Hematopoietic multipotent progenitor cell treated with erythropoietin and hydrocortisone succinate and interleukin-3 and kit ligand, for 6 days (in vitro differentiated cells): ENCODE measurements at regions not wholly inside any gene's neighbourhood (a gene's known extent, or its start where the extent isn't known, plus 50 kb on each side); places are given as distances from the start of the nearest gene placed in this dataset.
A peak's percentile ranks its signal among the peaks of the same experiment; 100 is the strongest.

ENCODE experiments used
- DNase-seq: peaks from one replicate; pipeline ENCODE4 v3.0.0-alpha.2; 2015

DNA sequence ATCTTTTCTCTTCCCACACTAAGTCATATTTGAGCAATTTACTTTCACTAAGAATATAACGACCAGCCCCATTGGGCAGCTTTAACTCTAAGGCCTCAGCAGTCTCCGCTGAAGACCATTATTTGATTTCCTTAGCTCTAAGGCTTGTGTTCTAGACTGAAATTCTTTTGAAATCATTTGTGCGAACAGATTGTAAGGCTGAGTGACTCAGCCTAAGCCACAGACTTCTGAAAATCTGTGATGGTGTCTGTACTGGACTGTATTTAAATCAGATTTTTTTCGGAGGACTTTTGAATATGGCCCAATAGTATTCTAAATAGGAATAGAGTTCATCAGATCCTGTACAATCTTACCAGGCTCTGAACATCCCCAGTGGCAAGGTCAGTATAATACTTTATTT is 150.3 kb upstream of the TECRL start:
- DNase-seq: no peak

DNA sequence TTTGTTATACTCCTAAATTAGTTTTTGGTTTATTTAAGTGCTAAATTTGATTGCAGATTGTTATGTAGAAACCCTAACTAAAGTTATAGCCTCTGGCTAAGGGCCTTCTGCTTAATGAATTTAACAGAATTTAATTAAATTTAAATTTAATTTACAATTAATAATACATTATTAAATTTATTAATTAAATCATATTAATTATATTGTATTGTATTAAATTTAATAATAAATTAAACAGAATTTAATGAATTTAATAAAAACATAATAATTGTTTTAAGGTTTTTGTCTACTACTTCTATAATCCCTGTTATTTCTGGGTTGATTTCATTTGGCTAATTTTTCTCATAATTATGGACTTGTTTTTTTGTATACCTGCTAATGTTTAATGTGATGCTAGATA is 141.9 kb upstream of the TECRL start:
- DNase-seq: no peak

DNA sequence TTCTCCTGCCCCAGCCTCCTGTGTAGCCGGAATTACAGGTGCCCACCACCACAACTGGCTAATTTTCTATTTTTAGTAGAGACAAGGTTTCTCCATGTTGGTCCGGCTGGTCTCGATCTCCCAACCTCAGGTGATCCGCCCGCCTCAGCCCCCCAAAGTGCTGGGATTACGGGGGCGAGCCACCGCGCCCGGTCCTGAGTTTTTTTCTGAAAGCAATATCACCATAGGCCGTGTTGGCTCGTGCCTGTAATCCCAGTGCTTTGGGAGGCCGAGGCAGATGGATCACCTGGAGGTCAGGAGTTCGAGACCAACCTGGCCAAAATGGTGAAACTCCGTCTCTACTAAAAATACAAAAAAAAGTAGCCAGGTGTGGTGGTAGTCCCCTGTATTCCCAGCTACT is 136.3 kb upstream of the TECRL start:
- DNase-seq: no peak

DNA sequence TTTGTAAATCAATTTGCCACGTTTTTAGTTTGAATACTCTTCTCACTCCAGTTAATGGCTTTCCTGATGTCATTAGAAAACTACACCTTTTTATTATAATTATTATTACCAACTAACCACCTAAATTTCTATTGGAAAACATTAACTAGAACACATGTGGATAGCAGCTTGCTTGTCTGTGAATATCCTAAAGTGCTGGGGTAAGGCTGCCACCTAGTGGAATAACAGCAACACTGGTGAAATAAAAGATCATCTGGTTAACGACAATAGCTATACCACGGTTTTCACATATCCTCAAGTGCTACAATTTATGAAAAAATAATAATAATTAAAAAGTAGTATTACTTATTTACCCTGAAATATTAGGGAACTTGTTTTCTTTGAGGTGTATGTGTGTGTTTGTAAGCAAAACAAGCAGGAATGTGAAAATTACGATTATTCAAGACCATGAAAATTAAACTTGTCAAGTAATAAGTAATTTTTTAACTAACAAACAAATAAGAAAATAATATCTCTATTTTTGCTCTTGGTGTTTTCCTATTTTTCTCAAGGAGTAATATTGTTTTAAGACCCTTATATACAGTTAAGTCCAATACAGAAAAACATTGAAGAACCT is 130.1 kb upstream of the TECRL start:
- peak; percentile 76 for DNase-seq

DNA sequence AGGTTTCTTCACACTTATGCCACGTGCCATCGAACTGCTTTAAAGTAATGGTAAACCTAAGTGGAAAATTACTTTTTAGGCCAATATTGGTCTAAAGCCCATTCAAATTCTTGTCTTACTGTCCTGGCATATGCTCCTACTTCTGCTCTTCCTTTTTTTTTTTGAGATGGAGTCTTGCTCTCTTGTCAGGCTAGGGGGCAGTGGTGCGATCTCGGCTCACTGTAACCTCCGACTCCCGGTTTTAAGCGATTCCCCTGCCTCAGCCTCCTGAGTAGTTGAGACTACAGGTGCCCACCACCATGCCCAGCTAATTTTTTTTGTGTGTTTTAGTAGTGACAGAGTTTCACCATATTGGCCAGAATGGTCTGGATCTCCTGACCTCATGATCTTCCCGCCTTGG is 129.0 kb upstream of the TECRL start:
- DNase-seq: peak; percentile 5

DNA sequence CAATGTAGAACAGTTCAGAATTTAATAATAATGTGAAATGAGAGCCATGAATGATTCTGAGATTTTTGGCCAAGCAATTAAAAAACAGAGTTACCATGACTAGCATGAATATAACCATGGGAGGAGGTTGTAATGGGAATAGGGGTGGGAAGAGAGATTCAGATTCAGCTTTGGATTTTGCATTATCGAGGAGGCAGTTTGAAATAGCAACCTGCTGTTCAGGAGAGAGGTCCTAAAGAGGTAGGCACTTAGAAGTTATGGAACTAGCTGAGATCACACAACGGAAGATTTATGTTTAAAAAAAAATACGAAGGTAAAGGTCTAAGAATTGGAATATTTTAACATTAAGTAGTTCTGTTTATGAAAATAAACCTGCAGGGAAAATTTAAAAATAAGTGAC is 124.4 kb upstream of the TECRL start:
- no peak for DNase-seq

DNA sequence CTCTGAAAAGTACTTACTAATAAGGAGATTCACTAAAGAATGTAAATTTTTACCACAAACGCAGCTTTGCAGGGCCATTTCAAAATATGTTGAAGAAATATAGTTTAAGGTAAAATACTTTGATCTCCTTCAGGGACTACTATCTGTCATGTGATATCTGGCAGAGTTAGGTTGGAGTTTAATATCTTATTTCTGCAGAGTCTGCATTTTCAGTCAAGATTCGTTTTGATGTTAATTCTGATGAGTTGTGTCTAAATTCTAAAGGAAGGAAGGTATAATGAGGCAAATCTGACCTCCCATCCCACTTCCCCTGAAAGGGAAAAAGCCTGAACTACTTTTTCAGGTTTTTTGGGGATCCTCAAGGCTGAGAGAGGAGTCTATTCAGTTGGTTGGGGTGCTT is 123.9 kb upstream of the TECRL start:
- no peak for DNase-seq

DNA sequence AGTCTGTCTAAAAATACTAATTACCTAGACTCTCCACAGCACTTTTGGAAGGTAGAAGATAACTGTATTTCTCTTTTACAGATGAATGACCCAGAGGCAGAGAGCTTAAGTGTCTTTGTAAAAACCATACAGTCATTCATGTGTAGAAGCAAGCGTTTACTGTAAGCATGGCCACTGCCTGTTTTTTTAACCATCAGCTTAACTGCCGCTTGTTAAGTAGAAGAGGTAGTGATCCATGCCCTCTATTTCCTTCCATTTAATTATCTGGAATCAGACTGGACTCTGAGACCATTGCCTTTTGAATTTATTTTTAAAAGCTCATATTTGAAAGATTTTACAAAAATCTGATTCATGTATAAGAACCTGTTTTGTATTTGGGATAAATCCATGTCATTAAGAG is 111.2 kb upstream of the TECRL start:
- DNase-seq: no peak

DNA sequence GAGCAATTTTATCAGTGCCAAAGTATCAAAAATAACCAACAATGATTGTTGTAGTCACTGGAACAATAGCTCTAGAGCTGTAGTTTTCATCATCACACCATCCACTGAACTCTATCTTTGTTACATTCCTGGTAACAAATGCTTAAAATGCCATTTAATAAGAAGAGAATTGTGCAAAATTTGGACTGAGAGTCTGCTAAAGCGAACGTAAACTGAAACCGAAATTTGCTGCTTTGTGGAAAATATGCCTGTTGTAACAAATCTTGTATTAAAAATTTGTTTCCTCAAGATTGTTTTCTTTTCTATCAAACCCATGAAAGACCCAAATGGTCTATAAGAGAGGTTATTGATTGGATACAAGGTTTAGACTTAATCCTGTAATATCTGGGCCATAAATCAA is 109.3 kb upstream of the TECRL start:
- no peak for DNase-seq

DNA sequence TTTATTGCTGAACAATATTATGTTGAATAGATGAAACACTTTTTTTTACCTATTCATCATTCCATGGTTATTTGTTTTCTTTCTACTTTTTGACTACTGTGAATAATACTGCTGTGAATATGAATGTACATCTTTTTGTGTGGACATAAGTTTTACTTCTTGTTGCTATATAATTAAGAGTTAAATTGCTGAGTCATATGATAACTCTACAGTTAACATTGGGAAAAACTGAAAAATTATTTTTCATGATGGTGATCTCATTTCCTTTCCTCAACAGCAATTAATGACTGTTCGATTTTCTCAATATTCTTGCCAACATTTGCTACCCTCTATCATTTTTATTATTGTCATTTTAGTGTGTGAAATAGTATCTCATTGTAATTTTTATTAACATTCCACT is 106.9 kb upstream of the TECRL start:
- DNase-seq: no peak

DNA sequence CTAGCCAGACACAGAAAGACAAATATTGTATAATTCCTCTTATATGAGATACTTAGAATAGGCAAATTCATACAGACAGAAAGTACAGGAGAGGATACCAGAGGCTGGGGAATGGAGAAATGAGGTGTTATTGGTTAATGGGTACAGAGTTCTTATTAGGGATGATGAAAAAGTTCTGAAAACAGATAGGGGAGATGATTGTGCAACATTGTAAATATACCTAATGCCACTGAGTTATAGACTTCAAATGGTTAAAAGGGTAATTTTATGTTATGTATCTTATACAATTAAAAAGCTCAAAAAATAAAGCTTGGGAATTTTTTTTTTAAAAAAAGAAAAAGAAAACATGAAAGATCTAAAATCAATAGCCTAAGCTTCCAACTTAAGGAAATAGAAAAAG is 98.8 kb upstream of the TECRL start:
- DNase-seq: no peak

DNA sequence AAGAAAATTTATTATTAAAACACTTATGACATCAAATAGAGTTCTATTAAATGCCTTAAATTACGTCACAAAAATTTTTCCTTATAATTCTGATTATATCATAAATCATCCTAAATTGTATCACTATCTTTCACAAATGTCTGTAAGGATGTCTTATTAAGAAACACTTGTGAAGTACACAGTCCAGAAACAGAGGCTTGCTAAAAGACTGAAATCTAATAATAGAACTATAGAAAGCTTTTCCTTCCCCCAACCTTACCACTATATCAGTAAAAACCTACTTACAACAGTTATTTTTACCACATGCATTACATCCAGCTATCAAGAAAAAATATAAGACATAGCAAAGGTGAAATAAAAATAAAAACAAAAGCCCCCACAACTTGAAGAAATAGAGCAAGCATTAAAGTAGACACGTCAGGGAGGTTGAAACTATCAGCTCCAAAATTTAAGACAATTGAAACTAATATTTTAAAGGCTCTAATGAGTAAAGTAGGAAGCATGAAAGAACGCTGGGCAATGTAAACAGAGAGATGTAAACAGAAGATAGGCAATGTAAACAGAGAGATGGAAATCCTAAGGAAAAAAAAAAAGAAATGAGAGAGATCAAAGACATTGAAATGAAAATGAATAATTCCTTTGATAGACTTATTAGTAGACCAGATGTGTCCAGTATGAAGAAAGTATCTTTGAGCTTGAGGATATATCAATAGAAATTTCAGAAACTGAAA is 94.9 kb upstream of the TECRL start:
- no peak for DNase-seq

DNA sequence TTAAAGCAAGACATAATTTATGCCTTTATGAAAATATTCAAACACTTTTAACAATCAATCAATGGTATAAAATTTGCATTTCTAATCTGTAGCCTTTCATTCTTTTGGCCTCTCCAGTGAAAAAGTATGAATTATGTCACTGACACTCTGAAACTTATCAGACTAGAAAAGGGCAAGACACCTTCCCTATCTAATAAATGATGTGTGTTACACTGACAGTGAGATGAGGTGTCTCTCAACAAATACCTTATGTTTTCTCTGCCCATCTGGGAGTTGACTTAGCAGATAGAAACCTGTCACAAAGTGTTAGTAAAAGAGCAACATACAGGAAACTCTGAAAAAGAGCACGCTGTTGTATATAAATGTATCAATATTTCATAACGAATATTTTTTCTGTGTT is 94.2 kb upstream of the TECRL start:
- DNase-seq: no peak

DNA sequence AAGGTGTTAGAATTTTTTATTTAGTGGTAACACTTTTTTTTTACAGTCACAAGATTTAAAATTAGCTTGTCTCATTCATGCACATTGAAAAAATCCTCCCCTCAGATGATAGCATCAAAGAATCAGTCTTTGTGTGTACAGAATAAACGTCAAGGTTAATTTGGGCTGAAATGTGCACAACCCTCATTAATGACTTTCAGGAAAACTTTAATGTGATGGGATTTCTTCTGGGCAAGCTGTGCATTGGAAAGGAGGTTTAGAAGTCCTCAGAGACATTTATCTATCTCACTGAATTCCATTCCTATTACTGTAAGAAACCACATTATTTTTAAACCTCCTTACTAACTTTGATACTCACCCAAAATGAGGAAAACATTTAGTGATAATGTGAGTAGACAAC is 88.2 kb upstream of the TECRL start:
- DNase-seq: no peak

DNA sequence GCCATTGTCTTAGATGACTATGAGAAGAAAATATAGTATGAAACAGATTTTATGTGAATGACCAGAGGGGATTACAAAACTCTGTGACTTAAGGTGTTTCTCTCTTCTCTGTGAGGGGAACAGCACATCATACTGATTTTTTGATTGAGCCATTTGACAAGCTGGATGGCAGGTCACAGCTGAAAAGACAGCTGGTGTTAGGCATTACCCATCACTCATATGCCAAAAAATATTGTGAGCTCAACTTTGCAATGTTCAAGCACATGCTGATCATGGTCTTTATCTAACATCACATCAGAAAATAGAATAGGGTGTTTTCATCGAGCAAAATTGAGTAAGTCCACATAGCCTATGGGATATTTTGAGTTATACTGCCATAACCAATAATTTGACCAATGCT is 86.7 kb upstream of the TECRL start:
- no peak for DNase-seq

DNA sequence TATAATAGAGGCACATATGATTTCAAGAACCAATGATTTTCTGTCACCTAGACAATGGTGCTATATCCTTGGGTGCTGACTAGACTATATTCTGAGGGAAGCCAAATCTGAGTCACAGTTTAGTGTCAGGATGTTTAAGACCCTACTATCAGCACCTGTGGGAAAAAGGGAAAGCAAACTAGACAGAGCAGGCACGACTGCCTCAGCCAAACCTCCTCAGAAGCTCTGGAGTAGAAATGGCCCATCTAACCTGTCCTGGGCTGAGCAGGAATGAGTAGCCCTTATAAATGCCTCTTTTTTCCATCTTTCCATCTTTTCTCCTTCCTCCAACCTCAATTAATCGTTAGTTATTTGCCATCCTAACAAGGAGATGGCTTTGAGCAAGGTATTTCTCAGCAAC is 80.4 kb upstream of the TECRL start:
- no peak for DNase-seq

DNA sequence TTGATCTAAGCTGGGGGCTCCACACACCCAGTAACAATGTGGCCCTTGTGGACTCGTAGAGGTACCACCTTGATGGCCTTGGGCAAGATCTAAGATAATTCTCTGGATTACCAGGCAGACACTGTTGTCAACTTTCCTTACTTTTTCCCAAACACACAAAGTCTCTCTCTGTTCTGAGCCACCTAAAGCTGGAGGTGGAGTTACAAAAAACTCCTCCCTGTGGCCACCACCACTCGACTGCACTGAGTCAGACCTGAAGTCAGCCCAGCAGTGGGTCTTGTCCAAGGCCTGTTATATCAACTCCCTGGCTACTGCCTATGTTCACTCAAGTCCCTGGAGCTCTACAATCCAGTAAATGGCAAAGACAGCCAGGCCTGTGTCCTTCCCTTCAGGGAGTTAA is 70.1 kb upstream of the TECRL start:
- DNase-seq: no peak

DNA sequence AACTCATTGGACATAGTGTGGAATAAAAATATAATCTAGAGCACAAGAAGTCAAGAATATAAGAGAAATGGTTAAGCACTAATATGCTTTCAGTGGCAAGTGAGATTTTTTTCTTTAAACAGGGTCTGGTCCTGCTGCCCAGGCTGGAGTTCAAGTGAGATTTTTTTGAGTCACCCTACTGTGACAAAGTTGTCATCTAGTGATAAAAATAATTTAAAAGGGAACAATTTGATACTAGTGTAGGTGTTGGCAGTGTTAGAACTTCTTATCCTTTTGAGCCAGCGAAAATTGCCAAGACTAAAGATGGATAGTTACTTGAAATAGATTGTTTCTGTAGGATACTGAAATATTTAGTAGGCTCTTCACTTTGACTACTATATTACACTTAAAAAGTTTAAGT is 67.9 kb upstream of the TECRL start:
- no peak for DNase-seq

DNA sequence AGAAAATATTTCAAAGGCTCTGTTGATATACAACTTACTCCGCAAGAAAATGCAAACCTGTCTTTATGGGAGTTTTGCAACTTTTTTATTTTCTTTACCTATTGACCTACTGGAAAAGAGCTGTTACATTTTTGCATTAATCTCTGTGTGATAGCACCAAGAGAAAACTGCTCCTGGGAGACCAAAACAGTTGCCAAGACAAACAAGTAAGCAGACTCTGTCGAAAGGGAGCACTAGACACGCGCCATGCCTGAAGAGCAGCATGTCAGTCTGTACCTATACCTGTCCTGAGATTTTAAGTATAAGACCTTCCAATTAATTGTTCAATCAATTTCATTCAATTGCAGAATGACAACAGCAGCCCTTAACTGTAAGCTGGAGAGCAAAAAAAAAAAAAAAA is 56.0 kb upstream of the TECRL start:
- DNase-seq: no peak

DNA sequence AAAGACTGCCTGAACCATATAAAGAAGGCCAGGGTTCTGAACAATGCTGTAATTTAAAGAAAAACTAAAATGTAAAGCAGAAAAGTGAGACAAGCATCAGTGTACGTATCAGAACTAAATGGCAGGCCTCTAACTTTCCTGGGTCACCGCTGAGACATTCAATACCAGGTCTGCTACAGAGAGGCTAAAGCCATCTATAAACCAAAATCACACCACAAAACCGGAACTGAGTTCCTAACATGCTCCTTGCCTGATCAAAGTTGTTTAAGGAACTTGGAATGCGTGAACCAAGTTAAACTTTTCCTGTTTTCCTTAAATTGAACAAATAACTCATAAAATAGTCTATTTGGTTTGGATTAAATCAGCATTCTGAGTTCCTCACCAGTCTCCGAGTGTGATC is 55.3 kb upstream of the TECRL start:
- DNase-seq: no peak
